ENCODE measurements at regions not wholly inside any gene's neighbourhood (a gene's known extent, or its start where the extent isn't known, plus 50 kb on each side); places are given as distances from the start of the nearest gene placed in this dataset.

GRCh38 chr21:26227130-26227529 is 56.6 kb upstream of the APP start:
- TF ChIP-seq CTCF (IDR thresholded peaks at IDR 0.05) (no peak), POLR2A (IDR thresholded peaks at IDR 0.05) (no peak), POLR2AphosphoS5 (IDR thresholded peaks at IDR 0.05) (no peak)
- intact Hi-C loops (cut with DNase I; ENCODE audit: low total_unique reads) = no loop called here
- no peaks in the 10 kb centered on the region for H3K9me3 ChIP-seq
- no peak overlapping the region for H3K4me3 ChIP-seq
- no peaks in the 10 kb centered on the region for H3K27me3 ChIP-seq
- no peak overlapping the region for H3K27ac ChIP-seq
- no peaks in the 10 kb centered on the region for H3K36me3 ChIP-seq
- DNase-seq (ENCODE audit: low spot score in 2 of 2) = no peak
- no peaks in the 10 kb centered on the region for H3K4me1 ChIP-seq

GRCh38 chr21:26226724-26227123 is 56.2 kb upstream of the APP start:
- DNase-seq (ENCODE audit: low spot score in 2 of 2) = no peak
- H3K27me3 ChIP-seq = no peaks in the 10 kb centered on the region
- H3K4me3 ChIP-seq = no peak overlapping the region
- TF ChIP-seq POLR2A (IDR thresholded peaks at IDR 0.05) (no peak), POLR2AphosphoS5 (IDR thresholded peaks at IDR 0.05) (no peak), CTCF (IDR thresholded peaks at IDR 0.05) (no peak)
- H3K27ac ChIP-seq = no peak overlapping the region
- H3K36me3 ChIP-seq = no peaks in the 10 kb centered on the region
- no peaks in the 10 kb centered on the region for H3K4me1 ChIP-seq
- intact Hi-C loops (cut with DNase I; ENCODE audit: low total_unique reads) = no loop called here
- H3K9me3 ChIP-seq = no peaks in the 10 kb centered on the region

- no peaks in the 10 kb centered on the region for H3K36me3 ChIP-seq
- no peak overlapping the region for H3K4me3 ChIP-seq
- no peaks in the 10 kb centered on the region for H3K9me3 ChIP-seq
- TF ChIP-seq CTCF (IDR thresholded peaks at IDR 0.05) (no peak), POLR2A (IDR thresholded peaks at IDR 0.05) (no peak), POLR2AphosphoS5 (IDR thresholded peaks at IDR 0.05) (no peak)
- no peaks in the 10 kb centered on the region for H3K4me1 ChIP-seq
- H3K27me3 ChIP-seq = no peaks in the 10 kb centered on the region
- intact Hi-C loops (cut with DNase I; ENCODE audit: low total_unique reads) = no loop called here
- DNase-seq (ENCODE audit: low spot score in 2 of 2) = no peak
- no peak overlapping the region for H3K27ac ChIP-seq
These were observed 54.5 kb upstream of the APP start for GRCh38 chr21:26225046-26225445.

GRCh38 chr21:26224366-26224765 is 53.8 kb upstream of the APP start:
- DNase-seq (ENCODE audit: low spot score in 2 of 2) = no peak
- intact Hi-C loops (cut with DNase I; ENCODE audit: low total_unique reads) = loop anchor here (5.0 kb wide), 1 partner anchor 393 kb away; no protein-coding TSS in a partner anchor
- Histone ChIP-seq H3K4me3 (no peak overlapping the region), H3K27me3 (no peaks in the 10 kb centered on the region), H3K4me1 (no peaks in the 10 kb centered on the region), H3K36me3 (no peaks in the 10 kb centered on the region), H3K27ac (no peak overlapping the region), H3K9me3 (no peaks in the 10 kb centered on the region)
- TF ChIP-seq POLR2A (IDR thresholded peaks at IDR 0.05) = no peak
- TF ChIP-seq POLR2AphosphoS5 (IDR thresholded peaks at IDR 0.05) = no peak
- no peak for TF ChIP-seq CTCF (IDR thresholded peaks at IDR 0.05)

Data from breast epithelium (tissue), 4 donors.